ENCODE measurements at regions not wholly inside any gene's neighbourhood (a gene's known extent, or its start where the extent isn't known, plus 50 kb on each side); places are given as distances from the start of the nearest gene placed in this dataset.

DNA sequence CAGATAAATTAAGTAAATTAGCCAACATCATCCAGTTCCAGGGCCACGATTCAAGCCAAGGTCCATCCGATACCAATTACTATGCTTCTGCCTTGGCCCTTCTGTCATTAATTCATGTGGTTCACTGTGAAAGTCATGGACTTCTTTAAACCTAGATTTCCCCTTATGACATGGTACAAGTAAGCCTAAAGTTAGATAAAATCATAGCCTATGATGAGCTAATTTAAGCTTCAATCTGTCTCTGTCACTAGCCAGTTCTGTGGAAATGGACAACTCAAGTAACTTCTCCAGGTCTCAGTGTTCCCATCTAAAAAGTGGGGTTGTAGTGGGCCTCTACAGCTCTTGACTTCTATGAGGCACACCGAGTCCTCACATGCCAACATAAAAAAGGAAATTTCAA, 225.5 kb upstream of the MARCKS start:
- H3K4me1 ChIP-seq (ENCODE audit: insufficient read depth, low read length, severe bottlenecking): peaks cover 85% of the 10 kb centered on the region
- H4K20me1 ChIP-seq (ENCODE audit: insufficient read depth, low read length): no peaks in the 10 kb centered on the region
- H2AFZ ChIP-seq (ENCODE audit: low read length): no peak overlapping the region
- no peaks in the 10 kb centered on the region for H3K9me3 ChIP-seq (ENCODE audit: low read length)
- no peaks in the 10 kb centered on the region for H3K79me2 ChIP-seq (ENCODE audit: insufficient read depth, low read length)
- no peaks in the 10 kb centered on the region for H3F3A ChIP-seq (ENCODE audit: insufficient read depth, low read length)
- H3K4me2 ChIP-seq (ENCODE audit: low read length): peak overlapping the region; percentile 69
- no peaks in the 10 kb centered on the region for H3K36me3 ChIP-seq (ENCODE audit: insufficient read depth, low read length)
- H3K9me2 ChIP-seq (ENCODE audit: low read depth, low read length): no peaks in the 10 kb centered on the region
- H3K27ac ChIP-seq (ENCODE audit: low read depth, low read length, poor library complexity, severe bottlenecking): peak overlapping the region; percentile 97
- TF ChIP-seq EZH2 (IDR thresholded peaks at IDR 0.05; ENCODE audit: borderline replicate concordance, low read length): no peak
- TF ChIP-seq, protein P1, sequence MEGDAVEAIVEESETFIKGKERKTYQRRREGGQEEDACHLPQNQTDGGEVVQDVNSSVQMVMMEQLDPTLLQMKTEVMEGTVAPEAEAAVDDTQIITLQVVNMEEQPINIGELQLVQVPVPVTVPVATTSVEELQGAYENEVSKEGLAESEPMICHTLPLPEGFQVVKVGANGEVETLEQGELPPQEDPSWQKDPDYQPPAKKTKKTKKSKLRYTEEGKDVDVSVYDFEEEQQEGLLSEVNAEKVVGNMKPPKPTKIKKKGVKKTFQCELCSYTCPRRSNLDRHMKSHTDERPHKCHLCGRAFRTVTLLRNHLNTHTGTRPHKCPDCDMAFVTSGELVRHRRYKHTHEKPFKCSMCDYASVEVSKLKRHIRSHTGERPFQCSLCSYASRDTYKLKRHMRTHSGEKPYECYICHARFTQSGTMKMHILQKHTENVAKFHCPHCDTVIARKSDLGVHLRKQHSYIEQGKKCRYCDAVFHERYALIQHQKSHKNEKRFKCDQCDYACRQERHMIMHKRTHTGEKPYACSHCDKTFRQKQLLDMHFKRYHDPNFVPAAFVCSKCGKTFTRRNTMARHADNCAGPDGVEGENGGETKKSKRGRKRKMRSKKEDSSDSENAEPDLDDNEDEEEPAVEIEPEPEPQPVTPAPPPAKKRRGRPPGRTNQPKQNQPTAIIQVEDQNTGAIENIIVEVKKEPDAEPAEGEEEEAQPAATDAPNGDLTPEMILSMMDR (IDR thresholded peaks at IDR 0.05; ENCODE audit: low read length): no peak
- peak overlapping the region; percentile 11; the same call in 1 of the 2 replicates for H3K9ac ChIP-seq (ENCODE audit: low read length)
- peak overlapping the region; percentile 48 for H3K4me3 ChIP-seq (ENCODE audit: low read depth, low read length, poor library complexity, severe bottlenecking)
- H3K27me3 ChIP-seq (ENCODE audit: insufficient read depth, low read length): no peaks in the 10 kb centered on the region

DNA sequence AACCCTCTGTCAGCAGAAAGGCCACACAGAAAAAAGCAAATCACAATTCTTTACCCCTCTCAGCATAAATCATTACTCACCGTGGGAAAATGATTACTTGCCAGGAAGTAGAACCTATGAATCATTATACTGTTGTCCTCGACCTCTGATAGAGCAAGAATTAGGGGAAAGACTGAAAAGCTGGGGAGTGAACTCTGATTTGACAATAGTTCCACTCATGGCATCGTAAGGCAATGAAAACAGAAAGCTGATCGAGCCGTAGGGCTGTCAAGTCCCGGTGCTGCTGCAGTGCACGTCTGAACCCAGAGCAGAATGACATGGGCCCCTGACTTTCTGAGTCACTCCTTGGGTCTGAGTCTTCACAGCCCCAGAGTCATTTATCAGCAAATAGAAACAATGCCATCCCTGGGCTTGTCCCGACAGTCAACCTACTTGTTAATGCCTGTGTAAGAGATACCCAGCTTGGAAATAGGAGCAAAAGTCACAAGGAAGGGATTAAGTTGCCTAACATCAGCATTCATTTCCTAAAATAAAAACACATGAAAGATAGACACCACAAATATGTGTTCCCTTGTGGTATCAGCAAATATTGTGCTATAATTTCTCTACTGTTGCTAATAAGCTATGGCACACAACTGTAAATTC, 224.8 kb upstream of the MARCKS start:
- H3K4me3 ChIP-seq (ENCODE audit: low read depth, low read length, poor library complexity, severe bottlenecking): peak overlapping the region; percentile 19
- H3K27ac ChIP-seq (ENCODE audit: low read depth, low read length, poor library complexity, severe bottlenecking): peak overlapping the region; percentile 97
- H3K9me3 ChIP-seq (ENCODE audit: low read length): no peaks in the 10 kb centered on the region
- peaks cover 80% of the 10 kb centered on the region for H3K4me1 ChIP-seq (ENCODE audit: insufficient read depth, low read length, severe bottlenecking)
- no peaks in the 10 kb centered on the region for H3K27me3 ChIP-seq (ENCODE audit: insufficient read depth, low read length)
- TF ChIP-seq, protein P1 (IDR thresholded peaks at IDR 0.05; ENCODE audit: low read length): no peak
- TF ChIP-seq EZH2 (IDR thresholded peaks at IDR 0.05; ENCODE audit: borderline replicate concordance, low read length): no peak
- no peaks in the 10 kb centered on the region for H3F3A ChIP-seq (ENCODE audit: insufficient read depth, low read length)
- H2AFZ ChIP-seq (ENCODE audit: low read length): peak overlapping the region; percentile 31; the same call in 1 of the 2 replicates
- H4K20me1 ChIP-seq (ENCODE audit: insufficient read depth, low read length): no peaks in the 10 kb centered on the region
- H3K9me2 ChIP-seq (ENCODE audit: low read depth, low read length): no peaks in the 10 kb centered on the region
- no peaks in the 10 kb centered on the region for H3K79me2 ChIP-seq (ENCODE audit: insufficient read depth, low read length)
- no peaks in the 10 kb centered on the region for H3K36me3 ChIP-seq (ENCODE audit: insufficient read depth, low read length)
- peak overlapping the region; percentile 33 for H3K9ac ChIP-seq (ENCODE audit: low read length)
- peak overlapping the region; percentile 56 for H3K4me2 ChIP-seq (ENCODE audit: low read length)

GRCh38 chr6:113633638-113634037, 223.5 kb upstream of the MARCKS start:
- TF ChIP-seq, protein P1 (IDR thresholded peaks at IDR 0.05; ENCODE audit: low read length): no peak
- no peak for TF ChIP-seq EZH2 (IDR thresholded peaks at IDR 0.05; ENCODE audit: borderline replicate concordance, low read length)
- H3K36me3 ChIP-seq (ENCODE audit: insufficient read depth, low read length): no peaks in the 10 kb centered on the region
- H3K27me3 ChIP-seq (ENCODE audit: insufficient read depth, low read length): no peaks in the 10 kb centered on the region
- H3K4me1 ChIP-seq (ENCODE audit: insufficient read depth, low read length, severe bottlenecking): peaks cover 71% of the 10 kb centered on the region
- H3K4me3 ChIP-seq (ENCODE audit: low read depth, low read length, poor library complexity, severe bottlenecking): no peak overlapping the region
- H3K9me2 ChIP-seq (ENCODE audit: low read depth, low read length): no peaks in the 10 kb centered on the region
- H3K4me2 ChIP-seq (ENCODE audit: low read length): no peak overlapping the region
- H3K9ac ChIP-seq (ENCODE audit: low read length): no peak overlapping the region
- no peaks in the 10 kb centered on the region for H3K79me2 ChIP-seq (ENCODE audit: insufficient read depth, low read length)
- no peak overlapping the region for H2AFZ ChIP-seq (ENCODE audit: low read length)
- no peaks in the 10 kb centered on the region for H3F3A ChIP-seq (ENCODE audit: insufficient read depth, low read length)
- no peaks in the 10 kb centered on the region for H4K20me1 ChIP-seq (ENCODE audit: insufficient read depth, low read length)
- H3K9me3 ChIP-seq (ENCODE audit: low read length): no peaks in the 10 kb centered on the region
- no peak overlapping the region for H3K27ac ChIP-seq (ENCODE audit: low read depth, low read length, poor library complexity, severe bottlenecking)
